Heart left ventricle (tissue), 13 donors: ENCODE measurements at regions not wholly inside any gene's neighbourhood (a gene's known extent, or its start where the extent isn't known, plus 50 kb on each side); places are given as distances from the start of the nearest gene placed in this dataset.

Experiments used
- POLR2A ChIP-seq, 2 donors: fragments of 450-650 bp; IDR thresholded peaks; one replicate each; pipeline ENCODE4 v1.6.1; 2017; ENCODE audit warnings: antibody characterized with exemption in 2 of 2, mild to moderate bottlenecking in 2 of 2, moderate library complexity in 2 of 2
- TF ChIP-seq, protein P1 (sequence below), 12 donors: fragments of 200-600 bp; sonication (generic) in 4 of 12; IDR thresholded peaks; one replicate each; pipeline versions ENCODE4 v1.5.0 to v1.8.0; 2018 to 2022; ENCODE audit warnings: antibody characterized with exemption in 12 of 12, mild to moderate bottlenecking in 5 of 12
- donor health status: ischemic (EF 13 %, LVEDD 7.1; RV severe dilation, severe dysfunction).
- donor health status: DM: no; HTN: yes; CAD: no.
- donor health status: DM: no; HTN: no; CAD: no.
- donor health status: ischemic (EF 25% LVEDD 6.9; RV normal size, moderate dysfunction).
- donor health status: ischemic (EF 25% LVEDD 5.7; RV mildly dilated, moderate dysfunction).
- donor health status: ischemic (EF 35%, LVEDD 5.7; RV mildly dilated, moderate dysfunction).
- donor health status: nonischemic (EF 11% LVEDD 7.7; RV severe dilation, severe dysfunction).
- donor health status: DM: yes; HTN: yes; CAD: no.
- donor health status: PGD.
- donor health status: ischemic (EF 29% LVEDD 5.4; RV normal size, mild dysfunction).
- donor health status: nonischemic (EF 23%, LVEDD 6.1; RV moderate dilation, normal function).

DNA sequence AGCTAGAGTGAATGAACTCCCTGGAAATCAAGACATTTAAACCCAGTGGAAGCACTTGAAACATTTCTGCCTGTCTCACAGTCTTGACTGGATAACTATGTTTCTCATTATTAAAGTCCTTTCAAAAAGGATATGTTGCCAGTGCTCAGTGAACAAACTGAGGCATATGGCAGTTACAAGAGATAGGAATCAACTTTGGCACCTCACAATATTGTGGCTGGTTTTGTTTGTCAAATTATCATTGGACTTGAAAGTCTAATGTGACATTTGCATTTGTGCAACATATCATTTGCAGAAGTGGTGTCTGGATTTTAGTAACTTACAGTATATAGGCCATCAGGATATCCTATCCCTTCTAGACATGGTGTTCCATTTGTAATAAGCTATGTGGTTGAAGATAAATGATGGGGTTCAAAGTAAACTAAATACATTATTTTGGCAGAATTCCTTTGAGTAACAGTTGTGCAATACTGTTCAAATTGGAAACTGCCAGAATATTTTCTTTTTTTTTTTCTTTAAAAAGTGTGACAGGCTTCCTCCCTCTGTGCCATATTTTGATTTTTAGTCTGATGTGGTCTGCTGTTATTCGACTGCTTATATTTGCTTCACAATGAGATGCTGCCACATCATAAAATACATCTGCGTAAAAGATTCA is 927.7 kb downstream of the FLRT2 start:
- TF ChIP-seq, protein P1, sequence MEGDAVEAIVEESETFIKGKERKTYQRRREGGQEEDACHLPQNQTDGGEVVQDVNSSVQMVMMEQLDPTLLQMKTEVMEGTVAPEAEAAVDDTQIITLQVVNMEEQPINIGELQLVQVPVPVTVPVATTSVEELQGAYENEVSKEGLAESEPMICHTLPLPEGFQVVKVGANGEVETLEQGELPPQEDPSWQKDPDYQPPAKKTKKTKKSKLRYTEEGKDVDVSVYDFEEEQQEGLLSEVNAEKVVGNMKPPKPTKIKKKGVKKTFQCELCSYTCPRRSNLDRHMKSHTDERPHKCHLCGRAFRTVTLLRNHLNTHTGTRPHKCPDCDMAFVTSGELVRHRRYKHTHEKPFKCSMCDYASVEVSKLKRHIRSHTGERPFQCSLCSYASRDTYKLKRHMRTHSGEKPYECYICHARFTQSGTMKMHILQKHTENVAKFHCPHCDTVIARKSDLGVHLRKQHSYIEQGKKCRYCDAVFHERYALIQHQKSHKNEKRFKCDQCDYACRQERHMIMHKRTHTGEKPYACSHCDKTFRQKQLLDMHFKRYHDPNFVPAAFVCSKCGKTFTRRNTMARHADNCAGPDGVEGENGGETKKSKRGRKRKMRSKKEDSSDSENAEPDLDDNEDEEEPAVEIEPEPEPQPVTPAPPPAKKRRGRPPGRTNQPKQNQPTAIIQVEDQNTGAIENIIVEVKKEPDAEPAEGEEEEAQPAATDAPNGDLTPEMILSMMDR (IDR thresholded peaks at IDR 0.05), result no peak
- no peak for TF ChIP-seq POLR2A (IDR thresholded peaks at IDR 0.05)
